ENCODE measurements at regions not wholly inside any gene's neighbourhood (a gene's known extent, or its start where the extent isn't known, plus 50 kb on each side); places are given as distances from the start of the nearest gene placed in this dataset.

DNA sequence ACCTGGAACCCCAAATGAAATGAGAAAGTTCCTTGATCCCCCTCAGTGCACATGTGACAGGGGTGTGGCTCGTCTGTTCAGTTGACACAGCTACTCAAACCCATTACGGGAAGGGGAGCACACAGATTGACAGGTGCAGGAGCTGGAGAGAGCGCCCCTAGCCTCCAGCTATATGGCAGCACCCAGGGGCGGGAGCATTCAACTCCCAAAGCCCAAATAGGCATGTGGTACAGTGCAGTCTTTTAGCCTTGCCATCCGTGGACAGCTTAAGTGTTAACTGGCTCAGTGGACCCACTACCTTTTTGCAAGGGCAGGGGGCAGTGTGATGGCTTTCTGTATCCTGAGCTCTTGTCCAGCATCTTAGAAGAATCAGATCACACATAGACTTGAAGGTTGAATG is 1374.2 kb upstream of the ALCAM start:
- Mint-ChIP-seq H3K4me3 (ENCODE audit: unreplicated experiment) (no peak overlapping the region), H3K27me3 (ENCODE audit: unreplicated experiment) (peaks cover 11% of the 10 kb centered on the region), H3K4me1 (ENCODE audit: unreplicated experiment) (no peaks in the 10 kb centered on the region), H3K36me3 (ENCODE audit: unreplicated experiment) (no peaks in the 10 kb centered on the region), H3K9me3 (ENCODE audit: unreplicated experiment) (no peaks in the 10 kb centered on the region), H3K27ac (ENCODE audit: unreplicated experiment) (no peak overlapping the region)
- TF ChIP-seq, protein P1, sequence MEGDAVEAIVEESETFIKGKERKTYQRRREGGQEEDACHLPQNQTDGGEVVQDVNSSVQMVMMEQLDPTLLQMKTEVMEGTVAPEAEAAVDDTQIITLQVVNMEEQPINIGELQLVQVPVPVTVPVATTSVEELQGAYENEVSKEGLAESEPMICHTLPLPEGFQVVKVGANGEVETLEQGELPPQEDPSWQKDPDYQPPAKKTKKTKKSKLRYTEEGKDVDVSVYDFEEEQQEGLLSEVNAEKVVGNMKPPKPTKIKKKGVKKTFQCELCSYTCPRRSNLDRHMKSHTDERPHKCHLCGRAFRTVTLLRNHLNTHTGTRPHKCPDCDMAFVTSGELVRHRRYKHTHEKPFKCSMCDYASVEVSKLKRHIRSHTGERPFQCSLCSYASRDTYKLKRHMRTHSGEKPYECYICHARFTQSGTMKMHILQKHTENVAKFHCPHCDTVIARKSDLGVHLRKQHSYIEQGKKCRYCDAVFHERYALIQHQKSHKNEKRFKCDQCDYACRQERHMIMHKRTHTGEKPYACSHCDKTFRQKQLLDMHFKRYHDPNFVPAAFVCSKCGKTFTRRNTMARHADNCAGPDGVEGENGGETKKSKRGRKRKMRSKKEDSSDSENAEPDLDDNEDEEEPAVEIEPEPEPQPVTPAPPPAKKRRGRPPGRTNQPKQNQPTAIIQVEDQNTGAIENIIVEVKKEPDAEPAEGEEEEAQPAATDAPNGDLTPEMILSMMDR (IDR thresholded peaks at IDR 0.05): no peak
- DNase-seq (ENCODE audit: extremely low spot score, unreplicated experiment): no peak

- Mint-ChIP-seq H3K4me3 (ENCODE audit: unreplicated experiment) (no peak overlapping the region), H3K4me1 (ENCODE audit: unreplicated experiment) (no peaks in the 10 kb centered on the region), H3K27ac (ENCODE audit: unreplicated experiment) (no peak overlapping the region), H3K27me3 (ENCODE audit: unreplicated experiment) (no peaks in the 10 kb centered on the region), H3K36me3 (ENCODE audit: unreplicated experiment) (no peaks in the 10 kb centered on the region), H3K9me3 (ENCODE audit: unreplicated experiment) (no peaks in the 10 kb centered on the region)
- no peak for DNase-seq (ENCODE audit: extremely low spot score, unreplicated experiment)
- TF ChIP-seq, protein P1 (IDR thresholded peaks at IDR 0.05): no peak
Observed at GRCh38 chr3:104004956-104005355, 1361.8 kb upstream of the ALCAM start.

GRCh38 chr3:104005815-104006214 is 1360.9 kb upstream of the ALCAM start:
- no peaks in the 10 kb centered on the region for H3K27me3 Mint-ChIP-seq (ENCODE audit: unreplicated experiment)
- TF ChIP-seq, protein P1 (IDR thresholded peaks at IDR 0.05): no peak
- H3K9me3 Mint-ChIP-seq (ENCODE audit: unreplicated experiment): no peaks in the 10 kb centered on the region
- no peaks in the 10 kb centered on the region for H3K36me3 Mint-ChIP-seq (ENCODE audit: unreplicated experiment)
- no peak overlapping the region for H3K27ac Mint-ChIP-seq (ENCODE audit: unreplicated experiment)
- H3K4me1 Mint-ChIP-seq (ENCODE audit: unreplicated experiment): no peaks in the 10 kb centered on the region
- DNase-seq (ENCODE audit: extremely low spot score, unreplicated experiment): no peak
- H3K4me3 Mint-ChIP-seq (ENCODE audit: unreplicated experiment): no peak overlapping the region

DNA sequence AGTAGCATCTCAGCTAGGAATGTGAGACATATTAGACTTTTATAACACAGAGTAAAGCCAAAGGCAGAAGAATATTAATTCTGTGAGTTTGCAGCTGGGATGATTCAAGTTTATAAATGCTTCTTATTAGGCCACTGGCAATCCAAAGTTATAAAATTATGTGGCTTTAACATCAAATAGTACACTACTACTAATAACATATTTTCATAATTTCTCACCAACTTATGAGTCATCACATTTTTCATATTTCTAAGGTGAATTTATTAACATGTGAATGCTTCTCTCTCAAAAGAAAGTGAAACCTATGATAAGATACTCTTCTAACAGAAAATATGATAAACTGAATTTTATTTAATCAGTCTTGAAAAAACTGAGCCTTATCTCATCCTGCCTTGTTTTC is 1348.2 kb upstream of the ALCAM start:
- no peaks in the 10 kb centered on the region for H3K27me3 Mint-ChIP-seq (ENCODE audit: unreplicated experiment)
- no peaks in the 10 kb centered on the region for H3K36me3 Mint-ChIP-seq (ENCODE audit: unreplicated experiment)
- no peak for DNase-seq (ENCODE audit: extremely low spot score, unreplicated experiment)
- no peak overlapping the region for H3K4me3 Mint-ChIP-seq (ENCODE audit: unreplicated experiment)
- TF ChIP-seq, protein P1 (IDR thresholded peaks at IDR 0.05): no peak
- peaks cover 4% of the 10 kb centered on the region for H3K4me1 Mint-ChIP-seq (ENCODE audit: unreplicated experiment)
- H3K27ac Mint-ChIP-seq (ENCODE audit: unreplicated experiment): no peak overlapping the region
- peaks cover 28% of the 10 kb centered on the region for H3K9me3 Mint-ChIP-seq (ENCODE audit: unreplicated experiment)

- DNase-seq (ENCODE audit: extremely low spot score, unreplicated experiment): no peak
- Mint-ChIP-seq H3K27ac (ENCODE audit: unreplicated experiment) (no peak overlapping the region), H3K9me3 (ENCODE audit: unreplicated experiment) (peaks cover 27% of the 10 kb centered on the region), H3K36me3 (ENCODE audit: unreplicated experiment) (no peaks in the 10 kb centered on the region), H3K4me1 (ENCODE audit: unreplicated experiment) (no peaks in the 10 kb centered on the region), H3K27me3 (ENCODE audit: unreplicated experiment) (no peaks in the 10 kb centered on the region), H3K4me3 (ENCODE audit: unreplicated experiment) (no peak overlapping the region)
- TF ChIP-seq, protein P1 (IDR thresholded peaks at IDR 0.05): no peak
Observed at GRCh38 chr3:104031598-104031997, 1335.1 kb upstream of the ALCAM start.
